ENCODE measurements at regions not wholly inside any gene's neighbourhood (a gene's known extent, or its start where the extent isn't known, plus 50 kb on each side); places are given as distances from the start of the nearest gene placed in this dataset.

DNA sequence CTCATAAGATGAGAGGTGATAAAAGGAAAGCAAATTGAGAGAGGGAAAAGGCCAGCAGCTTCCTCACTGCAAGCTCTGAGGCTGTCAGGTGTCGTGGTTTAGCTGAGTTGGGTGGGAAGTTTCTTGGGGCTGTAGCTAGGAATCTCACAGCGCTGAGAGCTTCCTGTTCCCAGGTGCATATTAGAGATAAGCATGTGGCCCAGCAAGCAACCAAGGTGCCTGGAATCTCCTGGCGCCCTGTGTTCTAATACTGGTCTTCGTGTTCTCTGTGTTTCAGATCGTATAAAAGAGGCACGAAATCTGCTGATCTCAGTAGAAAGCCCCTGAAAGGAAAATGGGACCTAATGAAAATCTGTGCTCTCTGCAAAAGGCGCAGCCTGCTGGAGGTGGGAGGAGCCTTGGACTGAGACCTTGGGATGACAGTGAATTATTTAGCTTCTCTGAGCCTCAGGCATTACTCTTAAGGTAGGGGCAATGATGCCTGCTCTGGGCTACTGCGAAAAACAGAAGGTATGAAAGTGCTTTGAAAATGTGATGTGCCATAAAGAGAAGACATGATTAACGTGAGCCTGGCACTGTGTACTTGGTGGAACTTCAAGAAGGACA lies 499.9 kb downstream of the TBL1XR1 start:
- Histone ChIP-seq H3K36me3 (ENCODE audit: insufficient read depth in 1 of 2, low read depth in 1 of 2) (no peaks in the 10 kb centered on the region), H3K4me3 (no peak overlapping the region), H3K27me3 (ENCODE audit: insufficient read depth in 3 of 3, low read length in 2 of 3) (no peaks in the 10 kb centered on the region), H3K4me1 (no peaks in the 10 kb centered on the region), H3K27ac (no peak overlapping the region), H3K9me3 (no peaks in the 10 kb centered on the region)
- ATAC-seq = no peak
- WGBS, 3 donors = 57 to 70% (median 66%) methylated on average over 9 of the region's 9 CpGs
- TF ChIP-seq, protein P1, sequence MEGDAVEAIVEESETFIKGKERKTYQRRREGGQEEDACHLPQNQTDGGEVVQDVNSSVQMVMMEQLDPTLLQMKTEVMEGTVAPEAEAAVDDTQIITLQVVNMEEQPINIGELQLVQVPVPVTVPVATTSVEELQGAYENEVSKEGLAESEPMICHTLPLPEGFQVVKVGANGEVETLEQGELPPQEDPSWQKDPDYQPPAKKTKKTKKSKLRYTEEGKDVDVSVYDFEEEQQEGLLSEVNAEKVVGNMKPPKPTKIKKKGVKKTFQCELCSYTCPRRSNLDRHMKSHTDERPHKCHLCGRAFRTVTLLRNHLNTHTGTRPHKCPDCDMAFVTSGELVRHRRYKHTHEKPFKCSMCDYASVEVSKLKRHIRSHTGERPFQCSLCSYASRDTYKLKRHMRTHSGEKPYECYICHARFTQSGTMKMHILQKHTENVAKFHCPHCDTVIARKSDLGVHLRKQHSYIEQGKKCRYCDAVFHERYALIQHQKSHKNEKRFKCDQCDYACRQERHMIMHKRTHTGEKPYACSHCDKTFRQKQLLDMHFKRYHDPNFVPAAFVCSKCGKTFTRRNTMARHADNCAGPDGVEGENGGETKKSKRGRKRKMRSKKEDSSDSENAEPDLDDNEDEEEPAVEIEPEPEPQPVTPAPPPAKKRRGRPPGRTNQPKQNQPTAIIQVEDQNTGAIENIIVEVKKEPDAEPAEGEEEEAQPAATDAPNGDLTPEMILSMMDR (IDR thresholded peaks at IDR 0.05) = no peak
- intact Hi-C loops (cut with DNase I) = no loop called here
- no peak for DNase-seq

DNA sequence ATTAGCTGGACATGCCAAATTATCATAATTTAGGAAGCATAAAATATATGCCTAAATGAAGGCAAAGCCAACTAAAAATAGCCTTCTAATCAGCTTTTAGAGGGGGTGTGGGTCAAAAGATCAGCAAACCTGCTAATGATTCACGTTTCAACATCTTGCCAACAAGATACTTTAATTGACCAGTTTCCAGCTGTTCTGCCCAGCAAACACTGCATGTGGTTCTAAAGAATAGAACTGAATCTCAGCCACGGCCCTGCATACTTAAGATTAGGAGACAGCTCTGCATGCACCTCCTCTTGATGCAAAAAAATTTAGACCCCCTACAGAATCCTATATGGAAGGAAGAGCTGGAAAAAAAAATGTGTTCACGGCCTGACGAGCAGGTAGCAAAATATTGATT lies 500.5 kb downstream of the TBL1XR1 start:
- Histone ChIP-seq H3K27ac (no peak overlapping the region), H3K4me1 (no peaks in the 10 kb centered on the region), H3K4me3 (no peak overlapping the region), H3K36me3 (ENCODE audit: insufficient read depth in 1 of 2, low read depth in 1 of 2) (no peaks in the 10 kb centered on the region), H3K9me3 (no peaks in the 10 kb centered on the region), H3K27me3 (ENCODE audit: insufficient read depth in 3 of 3, low read length in 2 of 3) (no peaks in the 10 kb centered on the region)
- intact Hi-C loops (cut with DNase I) = no loop called here
- ATAC-seq = no peak
- TF ChIP-seq, protein P1 (IDR thresholded peaks at IDR 0.05) = no peak
- WGBS, 3 donors = 46 to 49% (median 49%) methylated on average over 4 of the region's 4 CpGs
- no peak for DNase-seq

DNA sequence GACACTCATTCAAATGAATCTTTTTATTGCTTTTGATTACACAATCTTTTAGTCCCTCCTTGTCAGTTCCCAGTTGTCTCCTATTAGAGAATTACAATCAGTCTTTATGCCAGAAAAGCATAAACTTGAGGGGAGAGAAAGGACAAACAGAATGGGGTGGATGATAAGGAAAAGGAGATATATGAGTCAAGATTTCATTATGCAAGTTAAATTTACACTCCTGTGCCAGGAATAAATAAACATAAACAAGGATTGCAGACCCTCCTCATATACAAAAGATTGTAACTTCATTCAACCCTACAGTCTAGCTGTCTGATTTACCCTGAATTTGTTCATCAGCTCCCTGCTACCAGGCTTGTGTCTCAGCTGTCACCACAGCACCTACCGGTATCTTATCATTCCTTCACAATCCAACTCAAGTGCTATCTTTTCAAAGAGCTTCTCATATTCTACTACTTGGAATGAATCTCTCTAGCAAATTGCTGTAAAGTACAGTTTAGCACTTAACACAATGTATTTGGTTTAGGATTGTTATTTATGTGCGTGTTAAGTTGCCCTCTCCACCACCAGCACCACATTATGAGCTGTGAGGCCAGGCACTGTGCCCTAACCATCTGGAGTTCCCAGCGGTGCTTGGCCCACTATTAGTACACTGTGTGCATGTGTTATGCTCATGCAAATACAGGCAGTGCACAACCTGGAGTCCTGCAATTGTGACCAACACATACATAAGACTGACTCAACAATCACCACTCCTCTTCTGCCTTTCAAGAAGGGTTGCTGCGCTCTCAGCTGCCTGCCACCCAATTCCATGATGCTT lies 504.1 kb downstream of the TBL1XR1 start:
- Histone ChIP-seq H3K4me1 (no peaks in the 10 kb centered on the region), H3K27ac (no peak overlapping the region), H3K4me3 (no peak overlapping the region), H3K27me3 (ENCODE audit: insufficient read depth in 3 of 3, low read length in 2 of 3) (no peaks in the 10 kb centered on the region), H3K9me3 (no peaks in the 10 kb centered on the region), H3K36me3 (ENCODE audit: insufficient read depth in 1 of 2, low read depth in 1 of 2) (no peaks in the 10 kb centered on the region)
- TF ChIP-seq, protein P1 (IDR thresholded peaks at IDR 0.05) = no peak
- 51 to 70% (median 65%) methylated on average over 4 of the region's 4 CpGs for WGBS, 3 donors
- ATAC-seq (no peak), DNase-seq (no peak)
- intact Hi-C loops (cut with DNase I) = no loop called here

DNA sequence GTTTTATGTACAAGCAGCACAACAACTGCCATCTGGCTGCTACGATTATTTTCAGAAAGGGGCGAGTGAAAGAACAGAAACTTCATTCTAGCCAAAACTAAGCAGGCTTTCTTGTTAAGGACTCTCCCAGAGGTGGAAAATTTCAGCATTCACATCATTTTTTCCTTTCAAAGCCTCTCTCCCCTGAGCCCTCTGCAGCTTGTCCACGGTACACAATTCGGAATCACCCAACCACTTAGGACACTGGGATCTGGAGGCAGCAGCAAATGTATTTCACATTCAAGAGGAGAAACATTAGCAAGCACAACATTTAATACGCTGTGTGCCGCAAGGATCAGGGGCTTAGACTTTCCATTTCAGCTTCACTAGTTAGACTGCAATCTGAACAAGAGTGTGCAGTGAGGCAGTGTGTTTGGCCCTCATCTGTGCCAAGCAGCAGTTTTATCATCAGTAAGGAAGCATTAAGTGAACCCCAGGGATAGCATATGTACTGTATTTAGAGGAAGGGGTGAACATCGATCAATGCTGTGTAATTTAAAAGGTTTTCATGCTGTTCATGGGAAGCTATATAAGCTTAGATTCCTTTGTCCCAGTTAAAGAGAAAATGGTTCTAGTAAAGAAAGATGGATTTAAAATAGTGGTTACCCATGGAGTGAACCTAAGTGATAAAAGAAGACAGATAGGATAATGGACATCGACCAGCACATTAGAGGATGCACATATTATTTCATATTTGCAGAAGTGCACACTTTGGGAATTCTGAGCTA lies 504.9 kb downstream of the TBL1XR1 start:
- 61 to 67% (median 61%) methylated on average over 8 of the region's 8 CpGs for WGBS, 3 donors
- DNase-seq = no peak
- no peaks in the 10 kb centered on the region for H3K9me3 ChIP-seq
- no peak overlapping the region for H3K4me3 ChIP-seq
- intact Hi-C loops (cut with DNase I) = no loop called here
- no peaks in the 10 kb centered on the region for H3K27me3 ChIP-seq (ENCODE audit: insufficient read depth in 3 of 3, low read length in 2 of 3)
- no peaks in the 10 kb centered on the region for H3K36me3 ChIP-seq (ENCODE audit: insufficient read depth in 1 of 2, low read depth in 1 of 2)
- TF ChIP-seq, protein P1 (IDR thresholded peaks at IDR 0.05) = no peak
- H3K27ac ChIP-seq = no peak overlapping the region
- ATAC-seq = no peak
- no peaks in the 10 kb centered on the region for H3K4me1 ChIP-seq

Data from psoas muscle (tissue), 7 donors.